Vagina (tissue), 2 donors: ENCODE measurements at regions not wholly inside any gene's neighbourhood (a gene's known extent, or its start where the extent isn't known, plus 50 kb on each side); places are given as distances from the start of the nearest gene placed in this dataset.

Experiments used
- CTCF ChIP-seq, 3 experiments: fragments of 450-650 bp in 2 of 3; fragments of 200-600 bp in 1 of 3; sonication (generic) in 1 of 3; IDR thresholded peaks; one replicate each; pipeline ENCODE4 v1.5.1; 2017 to 2019; ENCODE audit warnings: antibody characterized with exemption in 3 of 3, mild to moderate bottlenecking in 2 of 3, moderate library complexity in 2 of 3
- POLR2AphosphoS5 ChIP-seq, 2 donors: sonication (generic); formaldehyde crosslinking; IDR thresholded peaks; one replicate each; pipeline ENCODE4 v1.9.0; 2017; ENCODE audit warnings: antibody characterized with exemption in 2 of 2, mild to moderate bottlenecking in 2 of 2, low read depth in 1 of 2; ENCODE audit not compliant: insufficient read depth in 1 of 2

- TF ChIP-seq POLR2AphosphoS5 (IDR thresholded peaks at IDR 0.05; ENCODE audit: insufficient read depth in 1 of 2, low read depth in 1 of 2): no peak
- TF ChIP-seq CTCF (IDR thresholded peaks at IDR 0.05): no peak
Observed at GRCh38 chr18:27312153-27312552, 127.0 kb upstream of the CHST9 start.
